SH-SY5Y (cell line): ENCODE measurements at regions not wholly inside any gene's neighbourhood (a gene's known extent, or its start where the extent isn't known, plus 50 kb on each side); places are given as distances from the start of the nearest gene placed in this dataset.

ENCODE experiments used
- GATA2 ChIP-seq: IDR thresholded peaks from 2 replicates; pipeline ENCODE4 v1.6.1; 2011; ENCODE audit warnings: mild to moderate bottlenecking, low read depth, low read length
- GATA3 ChIP-seq: IDR thresholded peaks from 2 replicates; pipeline ENCODE4 v1.6.1; 2011; ENCODE audit warnings: low read depth, mild to moderate bottlenecking, low read length, moderate library complexity

DNA sequence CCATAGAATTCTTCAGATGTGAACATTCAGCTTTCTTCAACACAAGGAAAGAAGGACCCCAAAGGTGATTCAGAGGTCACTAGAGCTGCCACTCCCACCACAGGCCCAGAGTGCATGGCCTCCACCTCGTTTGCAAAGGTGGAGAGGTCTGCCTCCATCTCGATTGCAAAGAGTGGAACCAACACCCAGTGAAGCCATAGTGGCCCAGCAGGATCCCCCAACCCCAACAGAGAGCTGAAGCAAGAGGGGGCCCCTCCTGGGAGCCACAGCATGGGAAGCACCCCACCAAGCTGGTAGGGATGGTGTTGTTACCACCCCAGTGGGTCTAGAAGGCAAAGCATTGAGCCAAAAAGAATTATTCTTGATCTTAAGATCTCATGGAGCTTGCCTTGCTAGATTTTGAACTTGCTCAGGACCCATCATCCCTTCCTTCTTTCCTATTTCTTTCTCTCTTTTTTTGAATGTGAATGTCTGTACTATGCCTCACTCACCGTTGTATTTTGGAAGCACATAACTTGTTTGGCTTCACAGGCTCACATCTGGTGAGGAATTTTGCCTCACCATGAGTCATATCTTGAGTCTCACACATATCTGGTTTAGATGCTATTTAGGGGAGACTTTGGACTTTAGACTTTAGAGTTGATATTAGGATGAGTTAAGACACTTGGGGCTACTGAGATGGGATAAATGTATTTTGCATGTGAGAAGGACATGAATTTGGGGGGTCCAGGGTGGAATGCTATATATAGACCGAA is 119.2 kb downstream of the ANKRD60 start:
- TF ChIP-seq GATA2 = no peak
- TF ChIP-seq GATA3 = no peak
